ENCODE measurements at regions not wholly inside any gene's neighbourhood (a gene's known extent, or its start where the extent isn't known, plus 50 kb on each side); places are given as distances from the start of the nearest gene placed in this dataset.

GRCh38 chr5:63500242-63500641, 462.0 kb downstream of the HTR1A start:
- WGBS (ENCODE audit: insufficient coverage, low lambda C conversion rate) = 14% methylated on average over 1 of the region's 3 CpGs
- DNase-seq = no peak
- no peaks in the 10 kb centered on the region for H3K27me3 ChIP-seq (ENCODE audit: control insufficient read depth, insufficient read depth, low read length)
- no peaks in the 10 kb centered on the region for H3K4me1 ChIP-seq (ENCODE audit: control insufficient read depth, insufficient read depth, low read length)
- H3K4me3 ChIP-seq (ENCODE audit: low read length) = no peak overlapping the region
- no peaks in the 10 kb centered on the region for H3K36me3 ChIP-seq (ENCODE audit: control insufficient read depth, insufficient read depth, low read length)
- H3K9me3 ChIP-seq (ENCODE audit: control insufficient read depth, low read depth, low read length) = no peaks in the 10 kb centered on the region
- no peak overlapping the region for H3K27ac ChIP-seq (ENCODE audit: low read length)

GRCh38 chr5:63495225-63495624, 467.0 kb downstream of the HTR1A start:
- Histone ChIP-seq H3K27me3 (ENCODE audit: control insufficient read depth, insufficient read depth, low read length) (no peaks in the 10 kb centered on the region), H3K36me3 (ENCODE audit: control insufficient read depth, insufficient read depth, low read length) (no peaks in the 10 kb centered on the region), H3K4me3 (ENCODE audit: low read length) (no peak overlapping the region), H3K4me1 (ENCODE audit: control insufficient read depth, insufficient read depth, low read length) (no peaks in the 10 kb centered on the region), H3K27ac (ENCODE audit: low read length) (no peak overlapping the region), H3K9me3 (ENCODE audit: control insufficient read depth, low read depth, low read length) (no peaks in the 10 kb centered on the region)
- no peak for DNase-seq

- no peaks in the 10 kb centered on the region for H3K27me3 ChIP-seq (ENCODE audit: control insufficient read depth, insufficient read depth, low read length)
- WGBS (ENCODE audit: insufficient coverage, low lambda C conversion rate) = 86% methylated on average over 1 of the region's 1 CpG
Measured at GRCh38 chr5:63483338-63483737, 478.9 kb downstream of the HTR1A start.

GRCh38 chr5:63473335-63473967, 488.8 kb downstream of the HTR1A start:
- Histone ChIP-seq H3K36me3 (ENCODE audit: control insufficient read depth, insufficient read depth, low read length) (no peaks in the 10 kb centered on the region), H3K27me3 (ENCODE audit: control insufficient read depth, insufficient read depth, low read length) (no peaks in the 10 kb centered on the region), H3K4me1 (ENCODE audit: control insufficient read depth, insufficient read depth, low read length) (no peaks in the 10 kb centered on the region), H3K27ac (ENCODE audit: low read length) (no peak overlapping the region), H3K4me3 (ENCODE audit: low read length) (no peak overlapping the region), H3K9me3 (ENCODE audit: control insufficient read depth, low read depth, low read length) (no peaks in the 10 kb centered on the region)
- 100% methylated on average over 1 of the region's 1 CpG for WGBS (ENCODE audit: insufficient coverage, low lambda C conversion rate)
- no peak for DNase-seq

More at GRCh38 chr5:63483338-63483737, 478.9 kb downstream of the HTR1A start:
- no peak for DNase-seq
- no peak overlapping the region for H3K4me3 ChIP-seq (ENCODE audit: low read length)
- no peaks in the 10 kb centered on the region for H3K9me3 ChIP-seq (ENCODE audit: control insufficient read depth, low read depth, low read length)
- no peak overlapping the region for H3K27ac ChIP-seq (ENCODE audit: low read length)
- H3K4me1 ChIP-seq (ENCODE audit: control insufficient read depth, insufficient read depth, low read length) = no peaks in the 10 kb centered on the region
- H3K36me3 ChIP-seq (ENCODE audit: control insufficient read depth, insufficient read depth, low read length) = no peaks in the 10 kb centered on the region

GRCh38 chr5:63456279-63456678, 506.0 kb downstream of the HTR1A start:
- H3K4me1 ChIP-seq (ENCODE audit: control insufficient read depth, insufficient read depth, low read length) = no peaks in the 10 kb centered on the region
- no CpG with 5 or more reads among the region's 1 CpG for WGBS (ENCODE audit: insufficient coverage, low lambda C conversion rate)
- H3K27me3 ChIP-seq (ENCODE audit: control insufficient read depth, insufficient read depth, low read length) = no peaks in the 10 kb centered on the region
- H3K9me3 ChIP-seq (ENCODE audit: control insufficient read depth, low read depth, low read length) = no peaks in the 10 kb centered on the region
- no peak overlapping the region for H3K27ac ChIP-seq (ENCODE audit: low read length)
- no peaks in the 10 kb centered on the region for H3K36me3 ChIP-seq (ENCODE audit: control insufficient read depth, insufficient read depth, low read length)
- no peak for DNase-seq
- H3K4me3 ChIP-seq (ENCODE audit: low read length) = no peak overlapping the region

- Histone ChIP-seq H3K4me3 (ENCODE audit: low read length) (no peak overlapping the region), H3K27ac (ENCODE audit: low read length) (no peak overlapping the region), H3K36me3 (ENCODE audit: control insufficient read depth, insufficient read depth, low read length) (no peaks in the 10 kb centered on the region), H3K9me3 (ENCODE audit: control insufficient read depth, low read depth, low read length) (no peaks in the 10 kb centered on the region), H3K27me3 (ENCODE audit: control insufficient read depth, insufficient read depth, low read length) (no peaks in the 10 kb centered on the region), H3K4me1 (ENCODE audit: control insufficient read depth, insufficient read depth, low read length) (no peaks in the 10 kb centered on the region)
- WGBS (ENCODE audit: insufficient coverage, low lambda C conversion rate) = 44% methylated on average over 1 of the region's 2 CpGs
- no peak for DNase-seq
Measured at GRCh38 chr5:63451188-63451587, 511.1 kb downstream of the HTR1A start.

GRCh38 chr5:63439537-63439936, 522.7 kb downstream of the HTR1A start:
- no peaks in the 10 kb centered on the region for H3K4me1 ChIP-seq (ENCODE audit: control insufficient read depth, insufficient read depth, low read length)
- H3K27me3 ChIP-seq (ENCODE audit: control insufficient read depth, insufficient read depth, low read length) = no peaks in the 10 kb centered on the region
- H3K36me3 ChIP-seq (ENCODE audit: control insufficient read depth, insufficient read depth, low read length) = no peaks in the 10 kb centered on the region
- H3K9me3 ChIP-seq (ENCODE audit: control insufficient read depth, low read depth, low read length) = no peaks in the 10 kb centered on the region
- H3K4me3 ChIP-seq (ENCODE audit: low read length) = no peak overlapping the region
- DNase-seq = no peak
- H3K27ac ChIP-seq (ENCODE audit: low read length) = no peak overlapping the region
- no CpG with 5 or more reads among the region's 3 CpGs for WGBS (ENCODE audit: insufficient coverage, low lambda C conversion rate)

GRCh38 chr5:63409737-63410136, 552.5 kb downstream of the HTR1A start:
- whole genome bisulfite sequencing (ENCODE audit: insufficient coverage, low lambda C conversion rate) = 80% methylated on average over 1 of the region's 4 CpGs
- Histone ChIP-seq H3K9me3 (ENCODE audit: control insufficient read depth, low read depth, low read length) (no peaks in the 10 kb centered on the region), H3K4me3 (ENCODE audit: low read length) (no peak overlapping the region), H3K27me3 (ENCODE audit: control insufficient read depth, insufficient read depth, low read length) (no peaks in the 10 kb centered on the region), H3K4me1 (ENCODE audit: control insufficient read depth, insufficient read depth, low read length) (no peaks in the 10 kb centered on the region), H3K36me3 (ENCODE audit: control insufficient read depth, insufficient read depth, low read length) (no peaks in the 10 kb centered on the region), H3K27ac (ENCODE audit: low read length) (no peak overlapping the region)
- DNase-seq = no peak

GRCh38 chr5:63408984-63409383, 553.3 kb downstream of the HTR1A start:
- no peak overlapping the region for H3K4me3 ChIP-seq (ENCODE audit: low read length)

GRCh38 chr5:63401436-63402046, 560.7 kb downstream of the HTR1A start:
- no peaks in the 10 kb centered on the region for H3K4me1 ChIP-seq (ENCODE audit: control insufficient read depth, insufficient read depth, low read length)
- no peaks in the 10 kb centered on the region for H3K36me3 ChIP-seq (ENCODE audit: control insufficient read depth, insufficient read depth, low read length)
- no peaks in the 10 kb centered on the region for H3K9me3 ChIP-seq (ENCODE audit: control insufficient read depth, low read depth, low read length)
- no peak overlapping the region for H3K4me3 ChIP-seq (ENCODE audit: low read length)
- H3K27me3 ChIP-seq (ENCODE audit: control insufficient read depth, insufficient read depth, low read length) = no peaks in the 10 kb centered on the region
- WGBS (ENCODE audit: insufficient coverage, low lambda C conversion rate) = 47% methylated on average over 6 of the region's 7 CpGs
- peak; percentile 5 to 18 for DNase-seq
- no peak overlapping the region for H3K27ac ChIP-seq (ENCODE audit: low read length)

More at GRCh38 chr5:63408984-63409383, 553.3 kb downstream of the HTR1A start:
- Histone ChIP-seq H3K36me3 (ENCODE audit: control insufficient read depth, insufficient read depth, low read length) (no peaks in the 10 kb centered on the region), H3K9me3 (ENCODE audit: control insufficient read depth, low read depth, low read length) (no peaks in the 10 kb centered on the region), H3K27me3 (ENCODE audit: control insufficient read depth, insufficient read depth, low read length) (no peaks in the 10 kb centered on the region), H3K27ac (ENCODE audit: low read length) (no peak overlapping the region), H3K4me1 (ENCODE audit: control insufficient read depth, insufficient read depth, low read length) (no peaks in the 10 kb centered on the region)
- WGBS (ENCODE audit: insufficient coverage, low lambda C conversion rate) = 92% methylated on average over 2 of the region's 3 CpGs
- DNase-seq = no peak

GRCh38 chr5:63400079-63400478, 562.2 kb downstream of the HTR1A start:
- no peak overlapping the region for H3K27ac ChIP-seq (ENCODE audit: low read length)
- H3K4me3 ChIP-seq (ENCODE audit: low read length) = no peak overlapping the region
- no peaks in the 10 kb centered on the region for H3K27me3 ChIP-seq (ENCODE audit: control insufficient read depth, insufficient read depth, low read length)
- H3K36me3 ChIP-seq (ENCODE audit: control insufficient read depth, insufficient read depth, low read length) = no peaks in the 10 kb centered on the region
- DNase-seq = peak in 1 of 2 donors; percentile 5
- no CpG with 5 or more reads among the region's 2 CpGs for WGBS (ENCODE audit: insufficient coverage, low lambda C conversion rate)
- H3K9me3 ChIP-seq (ENCODE audit: control insufficient read depth, low read depth, low read length) = no peaks in the 10 kb centered on the region
- no peaks in the 10 kb centered on the region for H3K4me1 ChIP-seq (ENCODE audit: control insufficient read depth, insufficient read depth, low read length)

Measured in large intestine (tissue), 3 donors.